Astrocyte of the cerebellum (primary cell): ENCODE measurements at regions not wholly inside any gene's neighbourhood (a gene's known extent, or its start where the extent isn't known, plus 50 kb on each side); places are given as distances from the start of the nearest gene placed in this dataset.

Experiments used
- DNase-seq: peaks from one replicate; pipeline ENCODE4 v3.0.0-alpha.2; 2011; ENCODE audit warnings: low read depth
- H3K4me3 ChIP-seq: 2 replicates; pipeline ENCODE4 v1.5.1; 2011; ENCODE audit warnings: mild to moderate bottlenecking, low read depth, low read length, moderate library complexity
- in situ Hi-C: cut with HindIII; loops from 2 replicates; pipeline ENCODE4 v1.10.0; 2017; ENCODE audit warnings: low sequenced_read_pairs
- TF ChIP-seq, protein P1 (sequence below): IDR thresholded peaks from 2 replicates; pipeline ENCODE4 v1.5.1; 2012; ENCODE audit warnings: low read length, low read depth, moderate library complexity, mild to moderate bottlenecking; ENCODE audit errors: missing control alignments

GRCh38 chr13:22428188-22428828 is 752.5 kb upstream of the SGCG start:
- DNase-seq = no peak
- no peak overlapping the region for H3K4me3 ChIP-seq
- TF ChIP-seq, protein P1, sequence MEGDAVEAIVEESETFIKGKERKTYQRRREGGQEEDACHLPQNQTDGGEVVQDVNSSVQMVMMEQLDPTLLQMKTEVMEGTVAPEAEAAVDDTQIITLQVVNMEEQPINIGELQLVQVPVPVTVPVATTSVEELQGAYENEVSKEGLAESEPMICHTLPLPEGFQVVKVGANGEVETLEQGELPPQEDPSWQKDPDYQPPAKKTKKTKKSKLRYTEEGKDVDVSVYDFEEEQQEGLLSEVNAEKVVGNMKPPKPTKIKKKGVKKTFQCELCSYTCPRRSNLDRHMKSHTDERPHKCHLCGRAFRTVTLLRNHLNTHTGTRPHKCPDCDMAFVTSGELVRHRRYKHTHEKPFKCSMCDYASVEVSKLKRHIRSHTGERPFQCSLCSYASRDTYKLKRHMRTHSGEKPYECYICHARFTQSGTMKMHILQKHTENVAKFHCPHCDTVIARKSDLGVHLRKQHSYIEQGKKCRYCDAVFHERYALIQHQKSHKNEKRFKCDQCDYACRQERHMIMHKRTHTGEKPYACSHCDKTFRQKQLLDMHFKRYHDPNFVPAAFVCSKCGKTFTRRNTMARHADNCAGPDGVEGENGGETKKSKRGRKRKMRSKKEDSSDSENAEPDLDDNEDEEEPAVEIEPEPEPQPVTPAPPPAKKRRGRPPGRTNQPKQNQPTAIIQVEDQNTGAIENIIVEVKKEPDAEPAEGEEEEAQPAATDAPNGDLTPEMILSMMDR = no peak
- in situ Hi-C loops = no loop called here

DNA sequence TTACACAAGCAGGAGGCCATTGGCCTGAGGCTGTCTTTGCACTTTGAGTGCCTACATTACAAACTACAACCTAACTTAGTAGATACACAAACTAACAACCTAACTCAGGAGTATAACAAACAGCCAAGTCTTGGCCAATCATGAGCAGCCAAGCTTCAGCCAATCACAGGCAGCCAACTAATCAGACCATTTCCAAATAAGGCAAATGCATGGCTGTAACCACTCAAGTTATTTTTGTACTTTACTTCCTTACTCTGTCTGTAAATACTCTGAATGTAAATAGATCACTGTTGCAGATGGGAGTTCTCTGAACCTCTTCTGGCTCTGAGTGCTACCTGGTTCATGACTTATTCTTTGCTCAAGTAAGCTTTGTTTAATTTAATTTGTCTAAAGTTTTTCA is 748.1 kb upstream of the SGCG start:
- H3K4me3 ChIP-seq = no peak overlapping the region
- DNase-seq = no peak
- TF ChIP-seq, protein P1 = no peak
- in situ Hi-C loops = no loop called here

GRCh38 chr13:22447132-22447886 is 733.5 kb upstream of the SGCG start:
- H3K4me3 ChIP-seq = no peak overlapping the region
- TF ChIP-seq, protein P1 = no peak
- in situ Hi-C loops = no loop called here
- DNase-seq = no peak

- no peak overlapping the region for H3K4me3 ChIP-seq
- no peak for DNase-seq
- TF ChIP-seq, protein P1 = no peak
- in situ Hi-C loops = no loop called here
These were observed 731.5 kb upstream of the SGCG start for GRCh38 chr13:22449251-22449650.

GRCh38 chr13:22451327-22451741 is 729.4 kb upstream of the SGCG start:
- H3K4me3 ChIP-seq = no peak overlapping the region
- in situ Hi-C loops = no loop called here
- TF ChIP-seq, protein P1 = no peak
- peak; percentile 8 for DNase-seq

GRCh38 chr13:22454586-22454985 is 726.2 kb upstream of the SGCG start:
- H3K4me3 ChIP-seq = no peak overlapping the region
- in situ Hi-C loops = no loop called here
- no peak for DNase-seq
- TF ChIP-seq, protein P1 = no peak
